ENCODE measurements at regions not wholly inside any gene's neighbourhood (a gene's known extent, or its start where the extent isn't known, plus 50 kb on each side); places are given as distances from the start of the nearest gene placed in this dataset.

DNA sequence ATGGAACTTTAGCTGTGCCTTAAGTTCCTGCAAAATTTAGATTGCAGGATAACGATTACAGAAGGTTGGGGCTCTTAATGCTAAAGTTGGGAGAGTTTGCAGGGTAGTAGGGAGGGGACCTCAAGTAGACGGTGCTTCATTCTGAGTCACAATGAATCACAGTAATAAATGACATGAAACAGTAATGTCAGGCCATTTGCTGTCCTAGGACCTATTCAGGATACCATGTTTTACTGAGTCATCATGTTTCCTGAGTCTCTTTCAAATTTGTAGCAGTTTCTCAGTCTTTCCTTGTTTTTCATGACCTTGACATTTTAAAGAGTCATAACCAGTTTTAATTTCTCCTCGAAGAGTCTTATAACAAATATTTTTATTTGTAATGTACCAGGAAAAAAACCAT lies 406.9 kb upstream of the MAP3K7 start:
- DNase-seq = no peak
- no peak for ATAC-seq (replicated peaks)
- H3K27ac Mint-ChIP-seq = no peak overlapping the region
- H3K27me3 Mint-ChIP-seq = no peaks in the 10 kb centered on the region
- H3K4me1 Mint-ChIP-seq = no peaks in the 10 kb centered on the region
- no peaks in the 10 kb centered on the region for H3K36me3 Mint-ChIP-seq
- no peaks in the 10 kb centered on the region for H3K9me3 Mint-ChIP-seq
- no peak overlapping the region for H3K4me3 Mint-ChIP-seq

- H3K27me3 Mint-ChIP-seq = no peaks in the 10 kb centered on the region
- H3K4me1 Mint-ChIP-seq = no peaks in the 10 kb centered on the region
- DNase-seq (no peak), ATAC-seq (replicated peaks) (no peak)
- H3K9me3 Mint-ChIP-seq = no peaks in the 10 kb centered on the region
- no peaks in the 10 kb centered on the region for H3K36me3 Mint-ChIP-seq
- H3K4me3 Mint-ChIP-seq = no peak overlapping the region
- H3K27ac Mint-ChIP-seq = no peak overlapping the region
Observed at GRCh38 chr6:90989763-90990162, 402.9 kb upstream of the MAP3K7 start.

DNA sequence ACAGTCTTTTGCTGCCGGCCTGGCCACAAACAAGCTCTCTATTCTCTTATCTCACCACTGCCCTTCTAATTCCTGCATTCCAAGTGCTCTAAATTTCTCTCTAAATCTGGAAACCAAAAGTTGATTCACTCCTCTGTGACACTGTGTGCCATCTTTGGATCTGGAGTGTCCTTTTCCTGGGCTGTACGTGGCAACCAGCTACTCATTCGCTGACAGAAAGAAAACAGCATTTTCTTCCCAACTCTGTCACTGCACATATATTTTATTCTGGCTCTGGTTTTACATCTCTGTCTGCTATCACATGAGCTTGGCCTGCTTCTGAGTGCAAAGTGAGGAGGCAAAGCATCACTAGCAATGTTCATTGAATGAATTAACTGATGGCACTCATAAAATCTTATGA lies 397.2 kb upstream of the MAP3K7 start:
- H3K27me3 Mint-ChIP-seq = peaks cover 0 to 9% of the 10 kb centered on the region in 2 donors
- no peak overlapping the region for H3K27ac Mint-ChIP-seq
- DNase-seq (no peak), ATAC-seq (replicated peaks) (no peak)
- H3K4me3 Mint-ChIP-seq = no peak overlapping the region
- no peaks in the 10 kb centered on the region for H3K9me3 Mint-ChIP-seq
- H3K4me1 Mint-ChIP-seq = no peaks in the 10 kb centered on the region
- no peaks in the 10 kb centered on the region for H3K36me3 Mint-ChIP-seq

- Mint-ChIP-seq H3K9me3 (no peaks in the 10 kb centered on the region), H3K4me3 (no peak overlapping the region), H3K36me3 (no peaks in the 10 kb centered on the region), H3K27ac (no peak overlapping the region), H3K4me1 (no peaks in the 10 kb centered on the region), H3K27me3 (peaks cover 0 to 9% of the 10 kb centered on the region in 2 donors)
- ATAC-seq (replicated peaks) (no peak), DNase-seq (no peak)
Observed at GRCh38 chr6:90983462-90983861, 396.6 kb upstream of the MAP3K7 start.

DNA sequence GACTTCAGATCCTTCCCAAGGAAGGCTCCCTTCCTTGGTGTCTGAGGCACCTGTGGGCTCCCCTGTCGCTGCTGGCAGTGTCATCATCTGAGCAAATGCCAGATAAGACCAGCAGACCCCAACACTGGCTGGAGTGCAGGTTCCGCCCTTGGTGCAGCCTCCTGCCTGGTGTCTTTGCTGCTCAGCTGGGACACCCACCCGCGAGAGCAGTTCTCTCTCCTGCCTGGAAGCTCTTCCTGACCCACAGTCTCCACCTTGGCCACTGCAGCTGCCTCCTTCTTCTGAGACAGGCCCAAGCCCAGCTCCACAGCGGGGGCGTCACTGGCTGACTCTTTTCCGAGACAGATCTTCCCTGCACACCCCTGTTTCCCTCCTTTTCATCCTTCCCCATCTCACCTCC lies 395.7 kb upstream of the MAP3K7 start:
- ATAC-seq (replicated peaks) (no peak), DNase-seq (no peak)
- Mint-ChIP-seq H3K27me3 (peaks cover 0 to 9% of the 10 kb centered on the region in 2 donors), H3K4me1 (no peaks in the 10 kb centered on the region), H3K4me3 (no peak overlapping the region), H3K9me3 (no peaks in the 10 kb centered on the region), H3K36me3 (no peaks in the 10 kb centered on the region), H3K27ac (no peak overlapping the region)

- Mint-ChIP-seq H3K4me1 (no peaks in the 10 kb centered on the region), H3K27me3 (peaks cover 0 to 9% of the 10 kb centered on the region in 2 donors), H3K36me3 (no peaks in the 10 kb centered on the region), H3K4me3 (no peak overlapping the region), H3K9me3 (no peaks in the 10 kb centered on the region), H3K27ac (no peak overlapping the region)
- ATAC-seq (replicated peaks) (no peak), DNase-seq (no peak)
Observed at GRCh38 chr6:90982051-90982450, 395.2 kb upstream of the MAP3K7 start.

GRCh38 chr6:90978046-90978445 lies 391.2 kb upstream of the MAP3K7 start:
- no peak overlapping the region for H3K27ac Mint-ChIP-seq
- DNase-seq (no peak), ATAC-seq (replicated peaks) (no peak)
- H3K36me3 Mint-ChIP-seq = no peaks in the 10 kb centered on the region
- no peaks in the 10 kb centered on the region for H3K9me3 Mint-ChIP-seq
- H3K4me3 Mint-ChIP-seq = no peak overlapping the region
- H3K4me1 Mint-ChIP-seq = no peaks in the 10 kb centered on the region
- peaks cover 0 to 5% of the 10 kb centered on the region in 2 donors for H3K27me3 Mint-ChIP-seq

DNA sequence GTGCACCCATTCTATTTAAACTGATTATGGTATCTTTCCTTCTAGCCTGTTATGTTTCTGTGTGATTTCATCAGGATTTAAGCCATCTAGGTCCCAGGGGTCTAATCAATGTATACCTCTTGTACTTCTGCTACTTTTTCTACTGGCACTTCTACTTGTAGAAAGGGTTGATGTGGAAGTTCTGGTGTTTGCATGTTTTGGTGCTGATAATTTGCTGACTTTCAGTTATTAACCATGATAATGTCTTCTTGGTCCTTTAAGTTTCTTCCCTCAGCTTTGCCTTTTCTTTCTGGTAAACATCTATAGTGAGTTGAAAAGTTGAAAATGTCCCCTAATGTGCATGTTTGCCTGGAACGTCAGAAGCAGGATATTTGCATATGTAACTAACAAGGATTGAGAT lies 390.6 kb upstream of the MAP3K7 start:
- Mint-ChIP-seq H3K27ac (no peak overlapping the region), H3K9me3 (no peaks in the 10 kb centered on the region), H3K4me1 (no peaks in the 10 kb centered on the region), H3K36me3 (no peaks in the 10 kb centered on the region), H3K4me3 (no peak overlapping the region), H3K27me3 (no peaks in the 10 kb centered on the region)
- no peak for DNase-seq
- ATAC-seq (replicated peaks) = no peak

DNA sequence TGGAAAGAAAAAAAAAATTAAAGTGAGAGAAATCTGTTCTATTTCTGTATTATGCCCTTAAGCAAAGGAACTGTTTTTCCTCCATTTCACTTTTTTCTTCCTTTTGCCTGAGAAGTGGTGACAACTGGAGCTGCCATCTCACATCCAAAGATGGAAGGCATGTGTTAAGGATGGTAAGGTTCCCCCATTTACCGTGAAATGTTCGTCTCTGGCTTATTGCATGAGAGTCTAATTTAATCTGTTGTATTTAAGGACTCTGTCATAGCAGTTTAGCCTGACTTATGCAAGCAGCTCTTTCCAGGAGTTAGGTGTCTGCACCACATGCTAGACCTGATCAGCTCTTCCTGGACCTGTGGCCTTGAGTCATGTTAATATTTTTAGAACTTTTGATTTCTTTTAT lies 389.5 kb upstream of the MAP3K7 start:
- Mint-ChIP-seq H3K4me1 (no peaks in the 10 kb centered on the region), H3K36me3 (no peaks in the 10 kb centered on the region), H3K9me3 (no peaks in the 10 kb centered on the region), H3K27ac (no peak overlapping the region), H3K4me3 (no peak overlapping the region), H3K27me3 (no peaks in the 10 kb centered on the region)
- DNase-seq = no peak
- no peak for ATAC-seq (replicated peaks)

- no peaks in the 10 kb centered on the region for H3K4me1 Mint-ChIP-seq
- H3K4me3 Mint-ChIP-seq = no peak overlapping the region
- no peak overlapping the region for H3K27ac Mint-ChIP-seq
- H3K27me3 Mint-ChIP-seq = no peaks in the 10 kb centered on the region
- ATAC-seq (replicated peaks) = no peak
- no peak for DNase-seq
- no peaks in the 10 kb centered on the region for H3K36me3 Mint-ChIP-seq
- no peaks in the 10 kb centered on the region for H3K9me3 Mint-ChIP-seq
Observed at GRCh38 chr6:90975741-90976140, 388.9 kb upstream of the MAP3K7 start.

DNA sequence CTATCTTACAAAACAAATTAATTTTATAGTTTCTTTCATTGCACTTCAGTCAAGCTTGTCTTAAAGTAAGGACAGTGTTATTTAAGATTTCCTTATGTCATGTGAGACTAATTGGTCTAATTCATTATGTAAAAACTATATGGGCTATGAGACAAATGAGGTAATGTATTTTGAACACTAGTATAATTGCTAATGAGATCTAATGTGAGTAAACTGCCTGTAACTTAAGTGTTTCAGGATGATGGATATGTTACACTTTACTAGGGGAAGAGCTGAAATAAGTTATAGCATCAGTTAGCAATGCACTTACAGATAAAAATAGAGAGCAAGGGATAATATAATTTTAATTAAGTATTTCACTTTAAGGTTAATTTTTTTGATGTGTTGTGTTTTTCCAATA lies 386.3 kb upstream of the MAP3K7 start:
- Mint-ChIP-seq H3K36me3 (no peaks in the 10 kb centered on the region), H3K4me1 (no peaks in the 10 kb centered on the region), H3K4me3 (no peak overlapping the region), H3K27me3 (peaks cover 0 to 5% of the 10 kb centered on the region in 2 donors), H3K27ac (no peak overlapping the region), H3K9me3 (no peaks in the 10 kb centered on the region)
- ATAC-seq (replicated peaks) (no peak), DNase-seq (no peak)

GRCh38 chr6:90970672-90971071 lies 383.8 kb upstream of the MAP3K7 start:
- Mint-ChIP-seq H3K9me3 (no peaks in the 10 kb centered on the region), H3K27ac (no peak overlapping the region), H3K36me3 (no peaks in the 10 kb centered on the region), H3K4me3 (no peak overlapping the region), H3K4me1 (no peaks in the 10 kb centered on the region), H3K27me3 (peaks cover 0 to 5% of the 10 kb centered on the region in 2 donors)
- ATAC-seq (replicated peaks) (no peak), DNase-seq (no peak)

DNA sequence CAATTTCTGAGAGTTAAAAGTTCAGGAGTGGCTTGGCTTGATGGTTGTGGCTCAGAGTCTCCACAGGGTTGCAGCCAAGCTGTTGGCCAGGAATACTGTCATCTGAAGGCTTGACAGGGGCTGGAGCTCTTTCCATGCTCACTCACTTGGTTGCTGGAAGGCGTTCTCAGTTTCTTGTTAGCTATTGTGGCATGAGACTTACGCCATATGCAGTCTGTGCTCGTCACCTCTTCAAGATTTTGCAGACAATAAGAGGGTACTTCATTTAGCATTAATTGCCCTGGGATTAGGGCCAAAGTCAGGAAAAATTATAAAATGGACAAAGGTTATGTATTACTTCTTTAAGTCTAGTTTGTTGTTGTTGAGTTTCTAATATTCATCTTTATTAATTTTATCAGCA lies 380.6 kb upstream of the MAP3K7 start:
- no peak overlapping the region for H3K4me3 Mint-ChIP-seq
- peaks cover 0 to 2% of the 10 kb centered on the region in 2 donors for H3K9me3 Mint-ChIP-seq
- H3K27me3 Mint-ChIP-seq = peaks cover 0 to 5% of the 10 kb centered on the region in 2 donors
- no peaks in the 10 kb centered on the region for H3K36me3 Mint-ChIP-seq
- no peak overlapping the region for H3K27ac Mint-ChIP-seq
- ATAC-seq (replicated peaks) = no peak
- no peak for DNase-seq
- H3K4me1 Mint-ChIP-seq = no peaks in the 10 kb centered on the region

DNA sequence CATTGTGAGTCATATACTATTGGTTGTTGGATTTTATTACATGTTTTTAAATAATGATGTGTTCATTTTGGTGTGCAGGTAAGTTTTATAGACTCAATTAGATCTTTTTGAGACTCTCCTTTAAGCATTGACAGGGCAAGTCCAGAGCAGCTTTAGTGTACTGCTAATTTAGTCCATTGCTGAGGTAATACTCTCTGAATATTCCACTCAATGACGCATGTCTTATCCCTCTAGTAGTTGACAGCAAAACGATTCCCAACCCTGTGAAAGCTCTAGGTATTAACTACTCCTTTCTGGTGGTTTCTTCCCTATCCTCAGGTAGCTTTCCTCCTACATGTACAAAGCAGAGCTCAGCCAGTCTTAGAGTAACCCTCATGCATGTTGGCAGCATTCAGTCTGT lies 373.5 kb upstream of the MAP3K7 start:
- H3K9me3 Mint-ChIP-seq = peaks cover 0 to 5% of the 10 kb centered on the region in 2 donors
- ATAC-seq (replicated peaks) = no peak

GRCh38 chr6:90955246-90955645 lies 368.4 kb upstream of the MAP3K7 start:
- H3K27ac Mint-ChIP-seq = no peak overlapping the region
- H3K9me3 Mint-ChIP-seq = peaks cover 0 to 3% of the 10 kb centered on the region in 2 donors
- ATAC-seq (replicated peaks) = no peak
- H3K4me3 Mint-ChIP-seq = no peak overlapping the region
- no peaks in the 10 kb centered on the region for H3K36me3 Mint-ChIP-seq
- DNase-seq = no peak
- peaks cover 4 to 8% of the 10 kb centered on the region in 2 donors for H3K27me3 Mint-ChIP-seq
- H3K4me1 Mint-ChIP-seq = no peaks in the 10 kb centered on the region

More for the DNA sequence above, 373.5 kb upstream of the MAP3K7 start:
- Mint-ChIP-seq H3K27ac (no peak overlapping the region), H3K4me3 (no peak overlapping the region), H3K4me1 (no peaks in the 10 kb centered on the region), H3K36me3 (no peaks in the 10 kb centered on the region), H3K27me3 (peaks cover 4 to 9% of the 10 kb centered on the region in 2 donors)
- DNase-seq = no peak
